ENCODE measurements at regions not wholly inside any gene's neighbourhood (a gene's known extent, or its start where the extent isn't known, plus 50 kb on each side); places are given as distances from the start of the nearest gene placed in this dataset.

DNA sequence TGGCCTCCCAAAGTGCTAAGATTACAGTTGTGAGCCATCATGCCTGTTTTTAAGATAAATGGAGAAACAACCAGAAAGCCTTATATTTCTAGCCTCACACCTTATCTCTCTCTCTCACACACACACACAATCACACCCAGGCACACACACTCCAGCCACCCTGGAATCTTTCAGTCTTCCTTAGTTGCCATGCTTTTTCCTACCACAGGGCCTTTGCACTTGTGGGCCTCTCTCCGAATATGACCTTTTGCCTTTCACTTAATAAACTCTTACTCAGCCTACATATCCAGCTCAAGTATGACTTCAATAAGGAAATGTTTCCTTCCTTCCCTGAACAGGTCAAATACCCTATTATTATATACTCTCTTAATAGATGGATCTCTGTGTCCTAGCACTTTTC lies 290.7 kb downstream of the NFIB start:
- Histone ChIP-seq H3K27me3 (no peaks in the 10 kb centered on the region), H3K4me3 (ENCODE audit: low read depth, low read length) (no peak overlapping the region), H3K4me1 (no peaks in the 10 kb centered on the region), H3K9me3 (no peaks in the 10 kb centered on the region), H3K36me3 (no peaks in the 10 kb centered on the region)
- no peak for DNase-seq
- TF ChIP-seq CTCF (IDR thresholded peaks at IDR 0.05; ENCODE audit: low read depth, low read length) = no peak

DNA sequence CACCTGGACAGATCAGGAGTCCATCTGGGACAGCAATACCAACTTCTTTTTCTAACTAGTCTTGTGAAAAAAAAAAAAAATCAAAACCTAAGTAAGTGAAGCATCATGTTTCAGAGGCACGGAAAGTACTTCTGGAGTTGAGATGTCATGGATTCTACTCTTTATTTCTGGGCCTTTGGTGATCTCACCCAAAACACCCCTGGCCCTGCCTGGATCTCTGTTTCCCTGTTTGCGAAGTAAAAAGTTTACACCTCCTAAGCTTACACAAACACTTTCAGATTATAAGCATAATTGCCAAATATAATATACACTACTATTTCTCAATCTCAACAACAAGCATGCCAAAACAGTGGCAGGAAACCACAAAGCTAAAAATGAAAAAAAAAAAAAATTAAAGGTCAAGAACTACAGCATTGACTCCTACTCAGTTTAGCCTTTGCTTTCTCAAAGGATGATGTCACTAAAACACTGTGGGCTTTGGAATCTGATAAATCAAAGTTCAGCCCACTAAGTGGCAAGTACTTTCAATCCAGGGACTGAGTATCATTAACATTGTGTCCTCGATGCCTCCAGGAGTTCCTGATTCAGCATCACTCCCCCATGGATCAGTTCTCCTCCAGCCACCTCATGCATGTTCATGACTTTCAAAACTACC lies 291.9 kb downstream of the NFIB start:
- Histone ChIP-seq H3K9me3 (no peaks in the 10 kb centered on the region), H3K36me3 (no peaks in the 10 kb centered on the region), H3K27me3 (no peaks in the 10 kb centered on the region), H3K4me1 (no peaks in the 10 kb centered on the region), H3K4me3 (ENCODE audit: low read depth, low read length) (no peak overlapping the region)
- no peak for TF ChIP-seq CTCF (IDR thresholded peaks at IDR 0.05; ENCODE audit: low read depth, low read length)
- DNase-seq = no peak

DNA sequence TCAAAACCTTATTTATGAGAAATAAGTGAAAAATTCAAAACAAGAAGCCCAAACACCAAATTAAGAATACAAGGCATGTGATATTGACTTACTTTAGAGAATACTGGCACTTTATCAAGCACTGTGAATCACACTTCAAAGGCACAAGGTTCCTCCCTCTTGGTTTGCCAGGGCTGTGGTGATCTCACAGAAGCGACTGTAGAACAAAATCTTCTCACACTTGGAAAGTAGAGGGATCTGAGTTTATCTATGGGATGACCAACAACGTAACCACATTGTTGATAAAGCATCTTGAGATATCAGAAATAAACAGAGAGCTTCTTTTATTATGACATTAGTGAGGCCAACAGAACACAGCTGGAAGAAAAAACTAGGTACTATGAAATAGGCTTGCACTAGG lies 295.9 kb downstream of the NFIB start:
- DNase-seq = no peak
- no peak for TF ChIP-seq CTCF (IDR thresholded peaks at IDR 0.05; ENCODE audit: low read depth, low read length)
- H3K36me3 ChIP-seq = no peaks in the 10 kb centered on the region
- no peaks in the 10 kb centered on the region for H3K9me3 ChIP-seq
- no peak overlapping the region for H3K4me3 ChIP-seq (ENCODE audit: low read depth, low read length)
- H3K27me3 ChIP-seq = no peaks in the 10 kb centered on the region
- no peaks in the 10 kb centered on the region for H3K4me1 ChIP-seq

GRCh38 chr9:14014744-14015143 lies 299.2 kb downstream of the NFIB start:
- no peaks in the 10 kb centered on the region for H3K27me3 ChIP-seq
- H3K4me1 ChIP-seq = no peaks in the 10 kb centered on the region
- H3K4me3 ChIP-seq (ENCODE audit: low read depth, low read length) = no peak overlapping the region
- H3K9me3 ChIP-seq = no peaks in the 10 kb centered on the region
- no peak for TF ChIP-seq CTCF (IDR thresholded peaks at IDR 0.05; ENCODE audit: low read depth, low read length)
- DNase-seq = no peak
- H3K36me3 ChIP-seq = no peaks in the 10 kb centered on the region

GRCh38 chr9:14014218-14014617 lies 299.7 kb downstream of the NFIB start:
- Histone ChIP-seq H3K4me1 (no peaks in the 10 kb centered on the region), H3K4me3 (ENCODE audit: low read depth, low read length) (no peak overlapping the region), H3K9me3 (no peaks in the 10 kb centered on the region), H3K27me3 (no peaks in the 10 kb centered on the region), H3K36me3 (no peaks in the 10 kb centered on the region)
- TF ChIP-seq CTCF (IDR thresholded peaks at IDR 0.05; ENCODE audit: low read depth, low read length) = no peak
- no peak for DNase-seq

DNA sequence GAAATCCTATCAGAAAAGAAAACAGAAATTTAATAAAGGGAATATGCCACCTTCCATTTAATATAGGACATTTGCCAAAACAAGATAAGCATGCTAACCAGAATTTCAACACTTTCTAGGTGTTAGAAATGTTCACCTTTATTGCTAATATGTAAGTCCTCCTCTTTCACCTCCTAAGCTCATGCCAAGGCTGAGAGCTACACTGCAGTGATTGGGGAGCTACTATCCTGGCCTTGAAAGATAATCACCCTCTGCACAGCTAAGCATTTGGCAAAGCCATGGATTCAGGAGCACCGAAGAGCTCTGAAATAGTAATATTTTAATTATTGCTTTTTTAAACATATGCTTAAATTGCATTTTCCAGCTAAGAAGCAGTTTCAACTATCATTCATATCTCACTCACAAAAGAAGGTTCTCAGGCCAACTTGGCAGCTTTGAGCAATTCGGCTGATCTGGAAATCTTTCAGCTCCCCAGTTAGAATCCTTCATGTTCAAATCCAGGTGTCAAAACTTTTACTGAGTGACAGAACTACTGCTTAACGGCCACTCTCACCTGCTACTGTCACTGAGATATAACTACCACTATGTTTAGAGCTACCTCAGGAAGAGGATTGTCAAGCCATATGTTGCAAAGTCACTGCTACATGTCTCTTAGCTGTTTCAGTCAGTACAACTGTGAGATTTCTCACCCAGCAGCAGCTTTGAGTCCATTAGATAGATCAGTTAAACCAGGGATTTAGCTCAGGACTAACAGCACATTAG lies 302.0 kb downstream of the NFIB start:
- no peak for DNase-seq

More for the DNA sequence above, 302.0 kb downstream of the NFIB start:
- Histone ChIP-seq H3K9me3 (no peaks in the 10 kb centered on the region), H3K36me3 (no peaks in the 10 kb centered on the region), H3K4me1 (no peaks in the 10 kb centered on the region), H3K27me3 (no peaks in the 10 kb centered on the region), H3K4me3 (ENCODE audit: low read depth, low read length) (no peak overlapping the region)
- TF ChIP-seq CTCF (IDR thresholded peaks at IDR 0.05; ENCODE audit: low read depth, low read length) = no peak

Data from BE2C (cell line).